ENCODE measurements at regions not wholly inside any gene's neighbourhood (a gene's known extent, or its start where the extent isn't known, plus 50 kb on each side); places are given as distances from the start of the nearest gene placed in this dataset.

DNA sequence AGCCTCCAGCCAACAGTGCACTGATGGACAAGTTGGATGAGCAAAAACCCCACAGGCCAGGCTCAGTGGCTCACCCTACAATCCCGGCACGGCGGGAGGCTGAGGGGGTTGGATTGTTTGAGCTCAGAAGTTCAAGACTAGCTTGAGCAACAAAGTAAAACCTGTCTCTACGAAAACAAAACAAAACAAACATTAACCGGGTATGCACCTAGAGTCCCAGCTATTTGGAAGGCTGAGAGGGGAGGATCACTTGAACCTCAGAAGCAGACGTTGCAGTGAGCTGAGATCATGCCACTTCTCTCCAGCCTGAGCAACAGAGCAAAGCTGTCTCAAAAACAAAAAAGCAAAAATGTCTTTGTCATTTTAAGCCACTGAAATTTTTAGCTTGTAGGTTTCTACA, 55.1 kb upstream of the DMRT1 start:
- TF ChIP-seq, protein P1, sequence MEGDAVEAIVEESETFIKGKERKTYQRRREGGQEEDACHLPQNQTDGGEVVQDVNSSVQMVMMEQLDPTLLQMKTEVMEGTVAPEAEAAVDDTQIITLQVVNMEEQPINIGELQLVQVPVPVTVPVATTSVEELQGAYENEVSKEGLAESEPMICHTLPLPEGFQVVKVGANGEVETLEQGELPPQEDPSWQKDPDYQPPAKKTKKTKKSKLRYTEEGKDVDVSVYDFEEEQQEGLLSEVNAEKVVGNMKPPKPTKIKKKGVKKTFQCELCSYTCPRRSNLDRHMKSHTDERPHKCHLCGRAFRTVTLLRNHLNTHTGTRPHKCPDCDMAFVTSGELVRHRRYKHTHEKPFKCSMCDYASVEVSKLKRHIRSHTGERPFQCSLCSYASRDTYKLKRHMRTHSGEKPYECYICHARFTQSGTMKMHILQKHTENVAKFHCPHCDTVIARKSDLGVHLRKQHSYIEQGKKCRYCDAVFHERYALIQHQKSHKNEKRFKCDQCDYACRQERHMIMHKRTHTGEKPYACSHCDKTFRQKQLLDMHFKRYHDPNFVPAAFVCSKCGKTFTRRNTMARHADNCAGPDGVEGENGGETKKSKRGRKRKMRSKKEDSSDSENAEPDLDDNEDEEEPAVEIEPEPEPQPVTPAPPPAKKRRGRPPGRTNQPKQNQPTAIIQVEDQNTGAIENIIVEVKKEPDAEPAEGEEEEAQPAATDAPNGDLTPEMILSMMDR (conservative IDR thresholded peaks at IDR 0.05) = no peak
- no peak for TF ChIP-seq ZFX (IDR thresholded peaks at IDR 0.05)

Data from C4-2B (cell line).